ENCODE measurements at regions not wholly inside any gene's neighbourhood (a gene's known extent, or its start where the extent isn't known, plus 50 kb on each side); places are given as distances from the start of the nearest gene placed in this dataset.

GRCh38 chr16:79537584-79537983 is 63.0 kb downstream of the MAF start:
- TF ChIP-seq POLR2A (IDR thresholded peaks at IDR 0.05) = no peak
- no peak for TF ChIP-seq CTCF (IDR thresholded peaks at IDR 0.05)

All from adrenal gland (tissue), 5 donors.